H1 (cell line): ENCODE measurements at regions not wholly inside any gene's neighbourhood (a gene's known extent, or its start where the extent isn't known, plus 50 kb on each side); places are given as distances from the start of the nearest gene placed in this dataset.

ENCODE experiments used
- E2F6 ChIP-seq: IDR thresholded peaks from 2 replicates; pipeline ENCODE4 v1.6.1; 2012; ENCODE audit warnings: inconsistent platforms
- JUND ChIP-seq: IDR thresholded peaks from 2 replicates; pipeline ENCODE4 v1.6.1; 2011; ENCODE audit warnings: mild to moderate bottlenecking, improper control_type of control experiment, low read length
- POLR2A ChIP-seq, 2 experiments: IDR thresholded peaks; 1 replicate in 1 of 2; 2 replicates in 1 of 2; pipeline ENCODE4 v1.6.1; 2011; ENCODE audit warnings: low read depth in 2 of 2, low read length in 2 of 2, mild to moderate bottlenecking in 2 of 2; ENCODE audit errors: control extremely low read depth in 1 of 2
- POLR2AphosphoS5 ChIP-seq: IDR thresholded peaks from 2 replicates; pipeline ENCODE4 v1.6.1; 2011; ENCODE audit warnings: low read depth, low read length
- SIN3A ChIP-seq, 2 experiments: IDR thresholded peaks in 1 of 2; conservative IDR thresholded peaks in 1 of 2; 2 replicates each; pipeline ENCODE4 v1.6.1; 2011 to 2012; ENCODE audit warnings: low read length in 2 of 2, improper control_type of control experiment in 1 of 2, low read depth in 1 of 2, mild to moderate bottlenecking in 1 of 2
- SP2 ChIP-seq: IDR thresholded peaks from 2 replicates; pipeline ENCODE4 v1.6.1; 2012; ENCODE audit warnings: mild to moderate bottlenecking, low read length, inconsistent platforms
- ZNF274 ChIP-seq: IDR thresholded peaks from 2 replicates; pipeline ENCODE4 v1.7.0; 2012; ENCODE audit warnings: low read length, borderline replicate concordance; ENCODE audit errors: extremely low read depth

- no peak for TF ChIP-seq E2F6
- TF ChIP-seq SIN3A (conservative IDR thresholded peaks at IDR 0.05 in 1 of 2, IDR thresholded peaks at IDR 0.05 in 1 of 2; ENCODE audit: low read depth in 1 of 2, low read length in 2 of 2) = no peak
- no peak for TF ChIP-seq SP2
- TF ChIP-seq POLR2AphosphoS5 = no peak
- no peak for TF ChIP-seq ZNF274
- TF ChIP-seq POLR2A (IDR thresholded peaks at IDR 0.05; ENCODE audit: control extremely low read depth in 1 of 2, low read depth in 2 of 2, low read length in 2 of 2) = no peak
- no peak for TF ChIP-seq JUND
These were observed 448.9 kb downstream of the COL12A1 start for GRCh38 chr6:74756923-74757322.
